ENCODE measurements at regions not wholly inside any gene's neighbourhood (a gene's known extent, or its start where the extent isn't known, plus 50 kb on each side); places are given as distances from the start of the nearest gene placed in this dataset.

DNA sequence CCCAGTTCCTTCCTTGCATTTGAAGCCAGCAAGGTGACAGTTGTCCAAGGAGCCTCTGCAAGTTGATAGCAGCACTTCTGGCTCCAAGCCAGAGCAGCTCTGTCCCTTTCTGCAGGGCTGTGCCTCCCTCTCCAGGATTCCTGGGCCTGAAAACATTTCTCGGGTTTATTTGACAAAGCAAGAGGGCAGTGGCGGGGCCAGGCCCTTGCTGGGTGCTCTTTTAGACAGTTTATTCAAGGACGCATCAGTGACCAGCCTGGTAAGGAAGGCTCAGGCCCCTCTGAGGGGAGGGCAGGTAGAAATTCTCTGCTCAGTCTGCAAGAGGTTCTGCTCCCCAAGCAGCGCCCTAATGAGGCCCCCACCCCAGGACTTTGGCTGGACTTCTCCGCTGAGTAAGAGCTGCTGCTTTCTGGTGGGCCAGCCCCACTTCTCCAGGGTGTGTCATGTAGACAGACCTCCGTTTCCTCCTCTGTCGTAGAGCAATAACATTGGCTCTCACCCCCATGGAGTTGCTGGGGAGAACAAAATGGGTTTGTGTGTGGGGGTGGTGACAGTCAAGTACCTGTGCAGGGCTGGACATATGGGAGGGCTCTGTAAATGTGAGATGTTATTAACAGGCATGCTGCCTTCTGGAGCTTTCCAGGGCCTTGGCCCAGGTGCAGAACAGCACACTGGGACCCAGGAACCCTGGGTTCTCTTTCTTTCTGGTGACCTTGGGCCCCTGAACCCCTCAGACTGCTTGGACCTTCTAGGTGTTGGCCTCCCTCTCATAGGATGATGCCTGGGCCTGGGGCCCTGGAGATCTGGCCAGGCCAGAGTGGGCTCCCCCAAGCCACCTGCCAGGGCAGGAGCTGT lies 146.2 kb upstream of the TLE3 start (continued):
- TF ChIP-seq, protein P1, sequence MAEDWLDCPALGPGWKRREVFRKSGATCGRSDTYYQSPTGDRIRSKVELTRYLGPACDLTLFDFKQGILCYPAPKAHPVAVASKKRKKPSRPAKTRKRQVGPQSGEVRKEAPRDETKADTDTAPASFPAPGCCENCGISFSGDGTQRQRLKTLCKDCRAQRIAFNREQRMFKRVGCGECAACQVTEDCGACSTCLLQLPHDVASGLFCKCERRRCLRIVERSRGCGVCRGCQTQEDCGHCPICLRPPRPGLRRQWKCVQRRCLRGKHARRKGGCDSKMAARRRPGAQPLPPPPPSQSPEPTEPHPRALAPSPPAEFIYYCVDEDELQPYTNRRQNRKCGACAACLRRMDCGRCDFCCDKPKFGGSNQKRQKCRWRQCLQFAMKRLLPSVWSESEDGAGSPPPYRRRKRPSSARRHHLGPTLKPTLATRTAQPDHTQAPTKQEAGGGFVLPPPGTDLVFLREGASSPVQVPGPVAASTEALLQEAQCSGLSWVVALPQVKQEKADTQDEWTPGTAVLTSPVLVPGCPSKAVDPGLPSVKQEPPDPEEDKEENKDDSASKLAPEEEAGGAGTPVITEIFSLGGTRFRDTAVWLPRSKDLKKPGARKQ (CRISPR knock-in tag; IDR thresholded peaks at IDR 0.05) = no peak
- TF ChIP-seq, protein P2, sequence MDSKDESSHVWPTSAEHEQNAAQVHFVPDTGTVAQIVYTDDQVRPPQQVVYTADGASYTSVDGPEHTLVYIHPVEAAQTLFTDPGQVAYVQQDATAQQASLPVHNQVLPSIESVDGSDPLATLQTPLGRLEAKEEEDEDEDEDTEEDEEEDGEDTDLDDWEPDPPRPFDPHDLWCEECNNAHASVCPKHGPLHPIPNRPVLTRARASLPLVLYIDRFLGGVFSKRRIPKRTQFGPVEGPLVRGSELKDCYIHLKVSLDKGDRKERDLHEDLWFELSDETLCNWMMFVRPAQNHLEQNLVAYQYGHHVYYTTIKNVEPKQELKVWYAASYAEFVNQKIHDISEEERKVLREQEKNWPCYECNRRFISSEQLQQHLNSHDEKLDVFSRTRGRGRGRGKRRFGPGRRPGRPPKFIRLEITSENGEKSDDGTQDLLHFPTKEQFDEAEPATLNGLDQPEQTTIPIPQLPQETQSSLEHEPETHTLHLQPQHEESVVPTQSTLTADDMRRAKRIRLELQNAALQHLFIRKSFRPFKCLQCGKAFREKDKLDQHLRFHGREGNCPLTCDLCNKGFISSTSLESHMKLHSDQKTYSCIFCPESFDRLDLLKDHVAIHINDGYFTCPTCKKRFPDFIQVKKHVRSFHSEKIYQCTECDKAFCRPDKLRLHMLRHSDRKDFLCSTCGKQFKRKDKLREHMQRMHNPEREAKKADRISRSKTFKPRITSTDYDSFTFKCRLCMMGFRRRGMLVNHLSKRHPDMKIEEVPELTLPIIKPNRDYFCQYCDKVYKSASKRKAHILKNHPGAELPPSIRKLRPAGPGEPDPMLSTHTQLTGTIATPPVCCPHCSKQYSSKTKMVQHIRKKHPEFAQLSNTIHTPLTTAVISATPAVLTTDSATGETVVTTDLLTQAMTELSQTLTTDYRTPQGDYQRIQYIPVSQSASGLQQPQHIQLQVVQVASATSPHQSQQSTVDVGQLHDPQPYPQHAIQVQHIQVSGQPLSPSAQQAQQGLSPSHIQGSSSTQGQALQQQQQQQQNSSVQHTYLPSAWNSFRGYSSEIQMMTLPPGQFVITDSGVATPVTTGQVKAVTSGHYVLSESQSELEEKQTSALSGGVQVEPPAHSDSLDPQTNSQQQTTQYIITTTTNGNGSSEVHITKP (IDR thresholded peaks at IDR 0.05; ENCODE audit: partially characterized antibody) = no peak
- TF ChIP-seq ZKSCAN8 (CRISPR knock-in tag; IDR thresholded peaks at IDR 0.05) = no peak
